H1 (cell line): ENCODE measurements at regions not wholly inside any gene's neighbourhood (a gene's known extent, or its start where the extent isn't known, plus 50 kb on each side); places are given as distances from the start of the nearest gene placed in this dataset.
A peak's percentile ranks its signal among the peaks of the same experiment; 100 is the strongest.

Experiments
- CTCF ChIA-PET: fragments of 300-600 bp; sonication (Branson Sonifier 250); formaldehyde crosslinking; loops from one replicate; lab custom pipeline; 2021; ENCODE audit not compliant: partially characterized antibody; lab: Charles Lee
- POLR2A ChIA-PET: fragments of 300-600 bp; sonication (Branson Sonifier 250); formaldehyde crosslinking; loops from one replicate; lab custom pipeline; 2021; ENCODE audit warnings: inconsistent platforms; ENCODE audit not compliant: partially characterized antibody; lab: Charles Lee
- DNase-seq, 2 experiments: peaks; one replicate each; pipeline versions ENCODE4 v3.0.0 to v3.0.0-alpha.2; 2010 to 2022; ENCODE audit warnings: low spot score in 2 of 2, low read depth in 1 of 2, mixed read lengths in 1 of 2
- FAIRE-seq: peaks from 2 replicates; lab custom pipeline; 2011; peaks lifted over from hg19 to GRCh38; lab: Jason Lieb, UNC
- H2AFZ ChIP-seq: 2 replicates; pipeline ENCODE4 v1.8.1; 2012; ENCODE audit warnings: low read length, inconsistent platforms
- H2AK5ac ChIP-seq: 2 replicates; pipeline ENCODE4 v1.6.1; 2013; ENCODE audit warnings: low read depth, low read length
- H2BK120ac ChIP-seq: replicated peaks from 2 replicates; pipeline ENCODE3; 2013; ENCODE audit warnings: low read depth, low read length, inconsistent platforms
- H2BK12ac ChIP-seq: 2 replicates; pipeline ENCODE4 v1.6.1; 2013; ENCODE audit warnings: low read depth, low read length
- H2BK15ac ChIP-seq: 2 replicates; pipeline ENCODE4 v1.6.1; 2013; ENCODE audit warnings: low read length
- H2BK20ac ChIP-seq: 2 replicates; pipeline ENCODE4 v1.6.1; 2013; ENCODE audit warnings: low read length
- H2BK5ac ChIP-seq: 2 replicates; pipeline ENCODE4 v1.6.1; 2013; ENCODE audit warnings: low read depth, low read length
- H3K14ac ChIP-seq: 2 replicates; pipeline ENCODE4 v1.6.1; 2013; ENCODE audit warnings: inconsistent platforms; ENCODE audit not compliant: insufficient read length
- H3K18ac ChIP-seq: 2 replicates; pipeline ENCODE4 v1.6.1; 2013; ENCODE audit warnings: low read length; ENCODE audit errors: extremely low read depth
- H3K23ac ChIP-seq: 2 replicates; pipeline ENCODE4 v1.6.1; 2013; ENCODE audit warnings: inconsistent platforms; ENCODE audit not compliant: insufficient read length
- H3K23me2 ChIP-seq: 2 replicates; pipeline ENCODE4 v1.6.1; 2013; ENCODE audit warnings: low read depth, low read length
- H3K27ac ChIP-seq: 2 replicates; pipeline ENCODE4 v1.6.1; 2011; ENCODE audit warnings: low read depth, low read length, inconsistent platforms
- H3K27me3 ChIP-seq, 4 experiments: replicated peaks in 1 of 4; 1 replicate in 1 of 4; 2 replicates in 3 of 4; pipeline versions ENCODE4 v1.6.1 to v1.8.1; 2011 to 2013; ENCODE audit warnings: low read length in 3 of 4, mild to moderate bottlenecking in 3 of 4, inconsistent platforms in 2 of 4, mixed read lengths in 2 of 4, moderate library complexity in 1 of 4; ENCODE audit not compliant: control insufficient read depth in 3 of 4, insufficient read depth in 3 of 4; ENCODE audit errors: extremely low read depth in 1 of 4
- H3K36me3 ChIP-seq, 4 experiments: 2 replicates each; pipeline versions ENCODE4 v1.6.1 to v1.8.1; 2011 to 2013; ENCODE audit warnings: mild to moderate bottlenecking in 4 of 4, low read length in 3 of 4, moderate library complexity in 2 of 4, control low read depth in 1 of 4, inconsistent platforms in 1 of 4; ENCODE audit not compliant: insufficient read depth in 4 of 4, control insufficient read depth in 2 of 4
- H3K4ac ChIP-seq: replicated peaks from 2 replicates; pipeline ENCODE3; 2013; ENCODE audit warnings: low read length, low read depth, mixed read lengths, inconsistent platforms; ENCODE audit not compliant: insufficient read length
- H3K4me1 ChIP-seq, 4 experiments: replicated peaks in 1 of 4; 1 replicate in 1 of 4; 2 replicates in 3 of 4; pipeline versions ENCODE4 v1.6.1 to v1.8.1; 2011 to 2013; ENCODE audit warnings: low read length in 3 of 4, inconsistent platforms in 2 of 4, mixed read lengths in 1 of 4; ENCODE audit not compliant: insufficient read depth in 4 of 4, control insufficient read depth in 3 of 4
- H3K4me2 ChIP-seq, 2 experiments: 2 replicates each; pipeline versions ENCODE4 v1.6.1 to v1.8.1; 2011 to 2013; ENCODE audit warnings: low read depth in 2 of 2, low read length in 2 of 2, control low read depth in 1 of 2, inconsistent platforms in 1 of 2, mild to moderate bottlenecking in 1 of 2; ENCODE audit not compliant: insufficient read depth in 1 of 2
- H3K4me3 ChIP-seq, 4 experiments: fragments of 200-600, 300-600 bp in 1 of 4; sonication (generic), shearing (Covaris generic), sonication (Bioruptor Twin) in 1 of 4; 2 replicates each; pipeline versions ENCODE4 v1.5.1 to v1.8.1; 2011 to 2016; ENCODE audit warnings: low read length in 4 of 4, low read depth in 3 of 4, control low read depth in 2 of 4, inconsistent platforms in 2 of 4, mild to moderate bottlenecking in 2 of 4, mixed read lengths in 1 of 4, moderate library complexity in 1 of 4; ENCODE audit not compliant: insufficient read depth in 2 of 4; ENCODE audit errors: extremely low read depth in 1 of 4
- H3K56ac ChIP-seq: replicated peaks from 2 replicates; pipeline ENCODE3; 2013; ENCODE audit warnings: low read depth, mild to moderate bottlenecking, mixed read lengths, low read length, inconsistent platforms; ENCODE audit not compliant: insufficient read length
- H3K79me1 ChIP-seq: 2 replicates; pipeline ENCODE4 v1.6.1; 2013; ENCODE audit warnings: low read depth, low read length, control low read depth
- H3K79me2 ChIP-seq, 2 experiments: 2 replicates each; pipeline versions ENCODE4 v1.6.1 to v1.8.1; 2012 to 2013; ENCODE audit warnings: low read length in 2 of 2, mild to moderate bottlenecking in 2 of 2, inconsistent platforms in 1 of 2; ENCODE audit not compliant: insufficient read depth in 2 of 2, control insufficient read depth in 1 of 2
- H3K9ac ChIP-seq, 4 experiments: replicated peaks in 1 of 4; 1 replicate in 1 of 4; 2 replicates in 3 of 4; pipeline versions ENCODE4 v1.6.1 to v1.8.1; 2011 to 2013; ENCODE audit warnings: low read depth in 3 of 4, low read length in 3 of 4, control low read depth in 2 of 4, mild to moderate bottlenecking in 2 of 4, moderate library complexity in 2 of 4, inconsistent platforms in 1 of 4; ENCODE audit errors: extremely low read depth in 1 of 4
- H3K9me3 ChIP-seq, 2 experiments: 2 replicates each; pipeline versions ENCODE4 v1.6.1 to v1.8.1; 2012 to 2013; ENCODE audit warnings: mild to moderate bottlenecking in 2 of 2, moderate library complexity in 2 of 2, control low read depth in 1 of 2, inconsistent platforms in 1 of 2, low read depth in 1 of 2, low read length in 1 of 2, mixed read lengths in 1 of 2; ENCODE audit not compliant: insufficient read depth in 2 of 2
- H4K20me1 ChIP-seq, 2 experiments: replicated peaks in 1 of 2; 2 replicates each; pipeline versions ENCODE3 to v1.8.1; 2011 to 2013; ENCODE audit warnings: inconsistent platforms in 2 of 2, low read length in 2 of 2, mild to moderate bottlenecking in 1 of 2; ENCODE audit not compliant: insufficient read depth in 2 of 2, control insufficient read depth in 1 of 2
- H4K5ac ChIP-seq: 2 replicates; pipeline ENCODE4 v1.6.1; 2013; ENCODE audit warnings: low read length, low read depth, mixed read lengths, inconsistent platforms; ENCODE audit not compliant: insufficient read length
- H4K8ac ChIP-seq: 2 replicates; pipeline ENCODE4 v1.8.0; 2013; ENCODE audit warnings: mild to moderate bottlenecking, moderate library complexity, low read length, inconsistent platforms; ENCODE audit not compliant: insufficient read depth; ENCODE audit errors: extremely low read depth
- H4K91ac ChIP-seq: replicated peaks from 2 replicates; pipeline ENCODE3; 2013; ENCODE audit warnings: low read length, mixed read lengths, inconsistent platforms; ENCODE audit not compliant: insufficient read length
- E2F6 ChIP-seq: IDR thresholded peaks from 2 replicates; pipeline ENCODE4 v1.6.1; 2012; ENCODE audit warnings: inconsistent platforms
- EP300 ChIP-seq, 2 experiments: IDR thresholded peaks; 1 replicate in 1 of 2; 2 replicates in 1 of 2; pipeline ENCODE4 v1.6.1; 2011 to 2012; ENCODE audit warnings: low read depth in 2 of 2, low read length in 2 of 2, mild to moderate bottlenecking in 2 of 2, borderline replicate concordance in 1 of 2, inconsistent platforms in 1 of 2, moderate library complexity in 1 of 2
- HDAC6 ChIP-seq: IDR thresholded peaks from one replicate; pipeline ENCODE4 v1.7.1; 2012; ENCODE audit warnings: low read depth, mild to moderate bottlenecking, inconsistent platforms, low read length, moderate library complexity
- MAX ChIP-seq: IDR thresholded peaks from 2 replicates; pipeline ENCODE4 v1.6.1; 2012; ENCODE audit warnings: inconsistent platforms
- NANOG ChIP-seq: IDR thresholded peaks from 2 replicates; pipeline ENCODE4 v1.6.1; 2011; ENCODE audit warnings: low read length, low read depth, mild to moderate bottlenecking, inconsistent platforms; ENCODE audit not compliant: insufficient read depth, poor library complexity, severe bottlenecking
- POLR2A ChIP-seq, 2 experiments: IDR thresholded peaks; 1 replicate in 1 of 2; 2 replicates in 1 of 2; pipeline ENCODE4 v1.6.1; 2011; ENCODE audit warnings: low read depth in 2 of 2, low read length in 2 of 2, mild to moderate bottlenecking in 2 of 2; ENCODE audit errors: control extremely low read depth in 1 of 2
- RAD21 ChIP-seq, 2 experiments: IDR thresholded peaks in 1 of 2; conservative IDR thresholded peaks in 1 of 2; 2 replicates each; pipeline ENCODE4 v1.6.1; 2011; ENCODE audit warnings: low read depth in 2 of 2, low read length in 2 of 2, improper control_type of control experiment in 1 of 2, inconsistent platforms in 1 of 2, mild to moderate bottlenecking in 1 of 2, moderate library complexity in 1 of 2
- RBBP5 ChIP-seq: IDR thresholded peaks from 2 replicates; pipeline ENCODE4 v1.7.1; 2012; ENCODE audit warnings: low read depth, mild to moderate bottlenecking, inconsistent platforms, low read length, moderate library complexity, borderline replicate concordance
- SIN3A ChIP-seq, 2 experiments: IDR thresholded peaks in 1 of 2; conservative IDR thresholded peaks in 1 of 2; 2 replicates each; pipeline ENCODE4 v1.6.1; 2011 to 2012; ENCODE audit warnings: low read length in 2 of 2, improper control_type of control experiment in 1 of 2, low read depth in 1 of 2, mild to moderate bottlenecking in 1 of 2
- SRF ChIP-seq: IDR thresholded peaks from 2 replicates; pipeline ENCODE4 v1.6.1; 2011; ENCODE audit warnings: mild to moderate bottlenecking, low read depth, low read length, moderate library complexity
- TAF1 ChIP-seq: IDR thresholded peaks from 2 replicates; pipeline ENCODE4 v1.6.1; 2011; ENCODE audit warnings: mild to moderate bottlenecking, low read depth, low read length
- USF2 ChIP-seq: IDR thresholded peaks from 2 replicates; pipeline ENCODE4 v1.6.1; 2011; ENCODE audit warnings: low read length, improper control_type of control experiment
- WGBS, 2 experiments: shearing (Covaris generic) in 1 of 2; methylation state at CpG; one replicate each; pipeline versions ENCODE4 v1.1.6 to v1.1.7; 2013 to 2015; ENCODE audit warnings: low lambda C conversion rate in 2 of 2, mixed read lengths in 2 of 2, inconsistent platforms in 1 of 2, low coverage in 1 of 2, missing lambda C conversion rate in 1 of 2; ENCODE audit not compliant: insufficient replicate concordance in 2 of 2, insufficient coverage in 1 of 2, insufficient read length in 1 of 2; ENCODE audit errors: extremely low coverage in 1 of 2, missing lambda C conversion rate in 1 of 2; 5-methylcytosine and 5-hydroxymethylcytosine counted together

GRCh38 chr4:136355970-136356369 lies 1176.3 kb downstream of the PCDH18 start:
- Histone ChIP-seq H3K14ac (no peak overlapping the region), H3K9ac (no peak overlapping the region), H3K18ac (no peak overlapping the region), H3K27me3 (no peaks in the 10 kb centered on the region), H2BK5ac (no peak overlapping the region), H3K4ac (no peak overlapping the region), H2AK5ac (no peak overlapping the region), H3K4me2 (no peak overlapping the region), H3K79me1 (no peaks in the 10 kb centered on the region), H3K4me3 (no peak overlapping the region), H2BK12ac (no peak overlapping the region), H4K20me1 (no peaks in the 10 kb centered on the region), H4K5ac (no peak overlapping the region), H3K56ac (no peak overlapping the region), H2BK120ac (no peak overlapping the region), H2BK20ac (no peak overlapping the region), H4K91ac (no peak overlapping the region), H3K79me2 (no peaks in the 10 kb centered on the region), H3K27ac (no peak overlapping the region), H3K36me3 (no peaks in the 10 kb centered on the region), H3K4me1 (no peaks in the 10 kb centered on the region), H3K9me3 (no peaks in the 10 kb centered on the region), H3K23me2 (no peaks in the 10 kb centered on the region), H3K23ac (no peak overlapping the region), H2AFZ (peak overlapping the region; percentile 50; the same call in 1 of the 2 replicates), H4K8ac (no peak overlapping the region), H2BK15ac (no peak overlapping the region)
- ChIA-PET CTCF (no interaction called here), POLR2A (no interaction called here)
- WGBS, 2 experiments: 95% methylated on average over 21 of the region's 24 CpGs; no CpG with 5 or more reads in 1 of the 2 experiments
- FAIRE-seq (no peak), DNase-seq (no peak)
- TF ChIP-seq RAD21 (IDR thresholded peaks at IDR 0.05 in 1 of 2, conservative IDR thresholded peaks at IDR 0.05 in 1 of 2; ENCODE audit: low read depth in 2 of 2, low read length in 2 of 2): no peak
- no peak for TF ChIP-seq TAF1
- no peak for TF ChIP-seq E2F6
- no peak for TF ChIP-seq HDAC6
- TF ChIP-seq USF2: no peak
- TF ChIP-seq RBBP5: no peak
- TF ChIP-seq NANOG: no peak
- TF ChIP-seq MAX: no peak
- no peak for TF ChIP-seq SRF
- TF ChIP-seq EP300 (IDR thresholded peaks at IDR 0.05; ENCODE audit: borderline replicate concordance in 1 of 2, low read depth in 2 of 2, low read length in 2 of 2): no peak
- no peak for TF ChIP-seq SIN3A (conservative IDR thresholded peaks at IDR 0.05 in 1 of 2, IDR thresholded peaks at IDR 0.05 in 1 of 2; ENCODE audit: low read depth in 1 of 2, low read length in 2 of 2)
- no peak for TF ChIP-seq POLR2A (IDR thresholded peaks at IDR 0.05; ENCODE audit: control extremely low read depth in 1 of 2, low read depth in 2 of 2, low read length in 2 of 2)
